Stimulated activated CD4-positive, alpha-beta T cell treated with anti-CD3 and anti-CD28 coated beads, Interleukin-4, amount 100 ng/mL, for 4 hours (primary cell): ENCODE measurements at regions not wholly inside any gene's neighbourhood (a gene's known extent, or its start where the extent isn't known, plus 50 kb on each side); places are given as distances from the start of the nearest gene placed in this dataset.

Source experiments
- DNase-seq, 2 experiments: peaks; one replicate each; pipeline ENCODE4 v3.0.0-alpha.2; 2020

- no peak for DNase-seq
Measured at GRCh38 chr5:107257885-107258520, 412.7 kb downstream of the EFNA5 start.

GRCh38 chr5:107254902-107255234 is 415.9 kb downstream of the EFNA5 start:
- no peak for DNase-seq

- DNase-seq: no peak
Measured at GRCh38 chr5:107254214-107254901, 416.4 kb downstream of the EFNA5 start.

DNA sequence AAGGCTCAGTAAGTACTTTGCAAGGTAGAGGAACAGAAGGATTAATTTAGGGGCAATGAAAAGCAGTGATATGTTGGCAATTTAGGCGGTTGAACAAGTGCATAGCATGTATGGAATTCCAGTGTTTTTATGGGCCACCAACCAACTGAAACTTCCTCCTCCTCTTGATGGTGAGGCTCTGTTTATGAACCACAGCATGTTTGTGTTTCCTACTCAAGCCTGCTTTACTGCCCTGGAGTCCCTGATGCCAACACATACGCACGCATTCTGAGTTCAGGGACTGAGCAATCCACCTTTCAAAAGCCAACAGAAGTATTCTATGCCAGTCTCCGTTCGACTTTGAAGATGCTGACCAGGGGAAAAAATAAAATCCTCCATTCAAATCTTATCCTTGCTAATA is 417.5 kb downstream of the EFNA5 start:
- no peak for DNase-seq

- no peak for DNase-seq
Measured at GRCh38 chr5:107251151-107251550, 419.6 kb downstream of the EFNA5 start.

- DNase-seq: peak in 1 of 2 experiments; percentile 1
Measured at GRCh38 chr5:107248066-107248695, 422.6 kb downstream of the EFNA5 start.

DNA sequence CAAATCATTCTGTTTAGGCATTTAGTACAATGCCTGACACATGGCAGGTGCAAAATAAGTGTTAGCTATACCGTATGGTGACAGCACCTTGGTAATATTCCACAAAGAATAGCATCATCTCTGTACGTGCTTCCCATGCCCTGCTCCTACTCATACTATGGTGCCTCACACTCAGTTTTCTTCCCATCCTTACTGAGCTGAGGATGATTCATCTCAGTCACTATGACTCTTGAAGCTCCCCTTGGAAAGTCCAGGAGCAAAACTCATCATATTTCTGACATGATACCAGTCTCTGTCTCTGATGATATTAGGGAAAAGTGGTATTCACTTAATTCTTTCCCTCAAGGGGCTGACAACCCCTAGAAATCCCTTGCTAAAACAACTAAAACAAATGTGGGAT is 423.3 kb downstream of the EFNA5 start:
- DNase-seq: no peak

GRCh38 chr5:107243220-107243579 is 427.5 kb downstream of the EFNA5 start:
- DNase-seq: no peak

- no peak for DNase-seq
Measured at GRCh38 chr5:107242411-107243219, 428.1 kb downstream of the EFNA5 start.

DNA sequence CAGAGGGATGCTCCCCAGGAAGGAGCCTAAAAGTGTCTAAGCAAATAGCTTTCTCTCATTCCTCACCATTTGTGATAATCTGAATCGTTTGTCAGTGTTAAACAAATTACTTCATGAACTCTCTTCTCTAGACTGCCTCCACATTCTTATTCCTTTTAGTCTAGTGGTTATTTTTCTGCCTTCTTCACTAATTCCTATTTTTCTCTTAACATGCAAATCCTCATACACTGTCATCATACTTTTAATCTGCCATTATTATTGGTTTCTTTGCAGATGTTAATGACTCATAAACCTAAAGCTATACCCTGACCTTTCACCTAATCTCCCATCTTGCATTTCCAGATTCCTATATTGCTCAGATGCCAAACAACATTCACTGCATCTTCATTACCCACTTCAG is 428.9 kb downstream of the EFNA5 start:
- no peak for DNase-seq

DNA sequence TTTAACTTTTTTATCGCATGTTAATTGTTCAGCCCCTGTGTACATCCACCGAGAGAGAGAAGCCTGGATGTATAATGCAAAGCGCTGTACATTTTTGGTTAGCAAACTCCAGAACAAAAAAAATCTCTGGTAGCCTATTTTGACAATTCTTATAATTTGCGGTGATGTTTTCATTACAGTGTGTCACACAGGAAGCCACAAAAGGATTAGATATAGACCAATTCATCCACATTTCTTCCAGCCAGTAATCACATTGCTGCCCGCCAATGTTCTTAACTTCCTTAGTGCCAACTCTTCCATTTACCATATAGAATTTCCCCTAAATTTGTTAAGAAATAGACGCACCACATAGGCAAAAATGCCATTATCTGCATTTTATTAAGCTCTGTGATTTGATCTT is 435.6 kb downstream of the EFNA5 start:
- DNase-seq: no peak

- DNase-seq: no peak
Measured at GRCh38 chr5:107232788-107233187, 437.9 kb downstream of the EFNA5 start.

DNA sequence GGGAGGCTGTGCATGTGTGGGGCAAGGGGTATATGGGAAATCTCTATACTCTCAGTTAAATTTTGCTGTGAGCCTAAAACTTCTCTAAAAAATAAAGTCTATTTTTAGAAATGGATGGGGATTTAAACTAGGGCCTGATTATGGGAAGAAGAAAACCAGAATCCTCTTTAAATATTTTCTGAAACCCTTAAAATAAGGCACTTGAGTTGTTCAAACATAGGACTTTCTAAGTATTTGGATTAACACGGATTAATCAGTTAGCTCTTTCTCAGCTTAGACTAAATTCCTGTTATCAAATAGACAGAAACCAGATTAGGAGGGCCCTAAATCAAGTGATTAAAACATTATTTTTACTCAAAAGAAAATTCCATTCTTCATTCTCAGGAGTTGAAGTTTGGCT is 438.4 kb downstream of the EFNA5 start:
- no peak for DNase-seq

DNA sequence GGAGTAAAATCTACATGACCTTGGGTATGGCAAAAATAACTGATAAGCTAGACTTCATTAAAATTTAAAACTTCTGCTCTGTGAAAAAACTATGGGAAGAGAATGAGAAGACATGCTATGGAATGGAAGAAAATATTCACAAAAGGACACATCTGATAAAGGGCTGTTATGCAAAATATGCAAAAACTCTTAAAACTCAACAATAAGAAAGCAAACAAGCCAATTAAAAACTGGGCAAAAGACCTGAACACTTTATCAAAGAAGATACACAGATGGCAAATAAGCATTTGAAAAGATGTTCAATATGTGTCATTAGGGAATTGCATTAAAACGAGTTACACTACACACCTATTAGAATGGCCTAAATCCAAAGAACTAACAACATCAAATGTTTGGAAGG is 439.5 kb downstream of the EFNA5 start:
- DNase-seq: no peak

DNA sequence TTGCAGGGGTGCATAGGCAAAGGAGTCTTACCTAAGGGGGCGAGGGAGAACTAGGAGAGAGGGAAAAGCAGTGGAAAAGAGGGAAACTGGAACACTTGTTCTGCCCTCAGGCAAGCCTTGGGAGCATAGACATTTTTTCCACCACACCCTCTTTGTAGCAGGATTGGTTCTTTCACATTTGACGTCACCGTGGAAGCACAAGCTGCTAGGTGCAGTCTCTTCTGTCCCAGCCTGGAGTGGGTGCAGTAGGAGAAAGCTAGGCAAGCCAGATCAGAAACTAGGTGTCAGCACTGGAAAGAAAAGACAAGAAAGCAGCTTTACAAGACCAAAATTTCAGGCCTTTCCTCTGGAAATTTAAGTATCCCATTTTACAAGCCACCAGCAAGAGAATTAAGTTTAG is 440.4 kb downstream of the EFNA5 start:
- no peak for DNase-seq

DNA sequence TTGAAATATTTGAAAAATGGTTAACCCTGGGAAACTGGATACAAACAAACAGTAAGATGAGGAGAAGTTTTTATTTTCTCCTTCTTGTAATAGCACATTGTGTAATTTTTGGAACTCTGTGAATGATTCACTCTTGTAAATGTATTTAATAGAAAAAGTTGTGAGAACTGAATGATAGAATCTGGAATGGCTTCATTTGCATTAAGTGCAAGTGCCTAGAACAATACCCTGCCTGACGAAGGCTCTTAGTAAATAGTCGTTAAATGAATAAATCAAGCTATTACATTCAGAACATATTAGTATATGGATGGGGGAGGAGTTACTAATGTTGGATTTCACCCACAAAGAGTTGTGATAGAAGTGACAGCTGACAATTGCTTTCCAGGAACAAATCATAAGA is 442.5 kb downstream of the EFNA5 start:
- DNase-seq: no peak

DNA sequence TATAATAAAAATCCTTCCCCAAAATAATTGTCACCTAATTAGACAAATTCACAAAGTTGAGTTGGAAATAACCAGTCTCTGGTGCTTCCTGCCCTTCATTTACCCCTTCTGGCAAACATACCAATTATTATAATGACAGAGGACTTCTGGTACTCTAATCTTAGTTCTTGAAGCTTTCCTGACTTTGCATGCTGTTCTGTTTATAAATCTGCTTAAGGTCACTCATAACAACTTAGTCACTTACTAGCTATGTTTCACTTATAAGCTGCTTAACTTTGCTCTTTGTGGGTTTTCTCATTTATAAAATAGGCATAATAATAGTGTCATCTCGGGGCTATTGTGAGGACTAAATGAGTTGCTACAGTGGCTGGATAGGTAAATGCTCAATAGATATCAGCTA is 446.5 kb downstream of the EFNA5 start:
- DNase-seq: no peak

DNA sequence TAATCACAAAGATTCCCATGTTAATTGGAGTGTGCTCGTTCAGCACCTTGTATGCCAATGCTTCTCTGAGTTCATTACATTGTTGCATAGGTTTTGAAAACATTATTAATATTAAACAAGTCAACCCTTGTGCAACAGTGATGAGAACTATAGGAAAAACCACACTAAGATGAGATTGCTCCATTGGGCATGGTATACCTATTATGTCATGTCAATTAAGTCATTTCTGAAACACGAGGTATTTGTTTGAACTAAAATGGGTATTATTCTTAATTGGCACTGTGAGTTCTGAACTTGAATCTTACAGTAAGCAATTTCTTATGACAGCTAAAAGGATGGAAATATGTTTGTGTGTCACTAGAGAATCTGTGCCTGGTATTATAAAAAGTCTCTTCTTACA is 447.7 kb downstream of the EFNA5 start:
- no peak for DNase-seq

GRCh38 chr5:107219993-107220392 is 450.7 kb downstream of the EFNA5 start:
- DNase-seq: no peak

DNA sequence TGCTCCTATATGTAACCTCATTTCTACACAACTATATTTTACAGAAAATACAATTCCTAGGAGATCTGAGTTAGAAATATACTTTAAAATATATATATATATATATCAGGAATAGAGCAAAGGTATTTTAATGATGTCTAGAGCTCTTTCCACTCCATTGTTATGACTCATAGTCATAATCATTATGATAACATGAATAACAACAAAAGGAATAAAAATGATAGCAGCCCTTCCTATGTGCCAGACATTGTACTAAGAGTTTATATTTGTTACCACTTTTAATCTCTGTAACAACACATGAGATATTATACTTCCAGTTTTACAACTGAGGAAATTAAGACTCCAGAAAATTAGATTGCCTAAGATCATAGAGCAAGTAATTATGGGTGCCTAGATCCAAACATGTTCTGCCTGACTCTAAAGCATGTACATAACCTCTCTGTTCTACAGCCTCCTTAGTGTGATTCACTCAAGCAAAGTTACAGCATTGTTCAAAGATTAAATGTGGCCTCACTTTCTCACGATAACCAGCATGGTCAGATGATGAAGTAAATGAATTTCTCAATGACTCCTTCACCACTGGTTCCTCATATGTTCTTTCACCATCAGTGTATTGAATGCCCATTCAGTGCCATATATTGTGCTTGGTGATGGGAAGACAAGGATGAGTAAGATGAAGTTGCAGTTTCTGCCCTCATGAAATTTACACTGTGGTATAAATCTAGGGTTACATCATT is 452.1 kb downstream of the EFNA5 start:
- no peak for DNase-seq

DNA sequence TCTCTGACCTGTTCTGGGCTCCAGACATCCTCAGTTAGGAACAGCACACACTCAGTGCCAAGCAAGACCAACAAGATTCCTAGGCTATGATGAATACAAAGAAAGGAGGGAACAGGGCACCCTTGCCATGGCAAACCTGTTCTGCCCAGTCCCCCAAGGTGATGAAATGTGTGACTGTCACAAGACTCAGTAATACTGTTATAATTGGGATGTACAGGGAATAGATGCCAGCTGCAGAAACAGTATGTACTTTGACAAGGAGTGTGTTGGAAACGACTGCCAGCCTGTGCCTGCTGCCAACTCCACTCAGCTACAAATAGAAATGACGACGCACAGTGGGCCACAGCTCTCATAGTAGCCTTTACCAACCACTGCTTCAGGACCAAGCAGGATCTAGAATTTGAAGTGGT is 453.0 kb downstream of the EFNA5 start:
- no peak for DNase-seq

GRCh38 chr5:107216587-107216986 is 454.1 kb downstream of the EFNA5 start:
- DNase-seq: no peak

DNA sequence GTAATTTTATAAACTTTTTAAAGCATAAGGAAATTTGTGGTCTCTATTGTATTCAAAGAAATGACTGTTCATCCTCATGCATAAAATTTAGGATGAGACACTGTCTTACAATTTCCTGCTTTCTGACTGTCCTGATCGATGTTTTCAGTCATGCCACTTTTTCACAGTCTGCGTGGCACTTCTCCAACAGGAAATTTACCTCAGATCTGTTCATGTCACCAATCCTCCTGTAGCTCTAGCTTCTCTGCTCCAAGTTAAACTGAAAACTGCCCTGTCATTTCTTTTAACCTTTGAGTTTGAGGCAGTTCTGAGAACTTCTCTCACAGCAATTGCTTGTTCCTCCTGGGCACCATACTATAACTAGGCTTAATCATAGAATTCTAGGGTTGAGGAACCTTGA is 455.1 kb downstream of the EFNA5 start:
- DNase-seq: no peak
